CD4-positive, alpha-beta T cell treated with Interleukin-4 for 4 hours (primary cell): ENCODE measurements at regions not wholly inside any gene's neighbourhood (a gene's known extent, or its start where the extent isn't known, plus 50 kb on each side); places are given as distances from the start of the nearest gene placed in this dataset.
"Not testable (repeated sequence)": the region's sequence is repeated elsewhere in the genome, so short reads cannot be mapped to it uniquely, and the experiment has no call there.

Source experiments
- DNase-seq: peaks from one replicate; pipeline ENCODE4 v3.0.0-alpha.2; 2020

- DNase-seq: no peak
Measured at GRCh38 chr7:47188653-47189315, 393.1 kb downstream of the TNS3 start.

GRCh38 chr7:47188136-47188535 is 393.8 kb downstream of the TNS3 start:
- no peak for DNase-seq

GRCh38 chr7:47186316-47186715 is 395.6 kb downstream of the TNS3 start:
- no peak for DNase-seq

GRCh38 chr7:47185839-47186238 is 396.1 kb downstream of the TNS3 start:
- DNase-seq: no peak

GRCh38 chr7:47185170-47185569 is 396.7 kb downstream of the TNS3 start:
- no peak for DNase-seq

- no peak for DNase-seq
Measured at GRCh38 chr7:47183862-47184590, 397.9 kb downstream of the TNS3 start.

- no peak for DNase-seq
Measured at GRCh38 chr7:47181746-47182361, 400.1 kb downstream of the TNS3 start.

GRCh38 chr7:47180516-47180826 is 401.4 kb downstream of the TNS3 start:
- DNase-seq: no peak

- no peak for DNase-seq
Measured at GRCh38 chr7:47179812-47180515, 401.9 kb downstream of the TNS3 start.

- not testable (repeated sequence) for DNase-seq
Measured at GRCh38 chr7:47172602-47173539, 409.0 kb downstream of the TNS3 start.

GRCh38 chr7:47170516-47170915 is 411.4 kb downstream of the TNS3 start:
- DNase-seq: no peak

GRCh38 chr7:47154791-47155190 is 427.1 kb downstream of the TNS3 start:
- DNase-seq: no peak

GRCh38 chr7:47153576-47153975 is 428.3 kb downstream of the TNS3 start:
- DNase-seq: no peak

GRCh38 chr7:47153058-47153457 is 428.9 kb downstream of the TNS3 start:
- DNase-seq: no peak

GRCh38 chr7:47152307-47152706 is 429.6 kb downstream of the TNS3 start:
- DNase-seq: no peak

GRCh38 chr7:47150497-47151260 is 431.2 kb downstream of the TNS3 start:
- no peak for DNase-seq

- DNase-seq: no peak
Measured at GRCh38 chr7:47149971-47150370, 431.9 kb downstream of the TNS3 start.

- no peak for DNase-seq
Measured at GRCh38 chr7:47149208-47149839, 432.6 kb downstream of the TNS3 start.

- no peak for DNase-seq
Measured at GRCh38 chr7:47148536-47149207, 433.2 kb downstream of the TNS3 start.

- DNase-seq: no peak
Measured at GRCh38 chr7:47147213-47147631, 434.7 kb downstream of the TNS3 start.

- no peak for DNase-seq
Measured at GRCh38 chr7:47145982-47146381, 435.9 kb downstream of the TNS3 start.
